AG04449 (cell line): ENCODE measurements at regions not wholly inside any gene's neighbourhood (a gene's known extent, or its start where the extent isn't known, plus 50 kb on each side); places are given as distances from the start of the nearest gene placed in this dataset.

Experiments
- CTCF ChIA-PET: fragments of 350-600 bp; formaldehyde crosslinking; extraction: SDS; loops from one replicate; lab custom pipeline; 2021; ENCODE audit warnings: antibody characterized with exemption; lab: Yijun Ruan, JAX
- POLR2A ChIA-PET: fragments of 400-600, 350-600 bp; formaldehyde crosslinking; extraction: SDS; loops from one replicate; lab custom pipeline; 2020; ENCODE audit warnings: antibody characterized with exemption, inconsistent platforms; lab: Yijun Ruan, JAX
- DNase-seq: peaks from one replicate; pipeline ENCODE4 v3.0.0-alpha.2; 2010; ENCODE audit warnings: low read depth, low spot score
- H3K4me3 ChIP-seq: 2 replicates; pipeline ENCODE4 v1.5.1; 2011; ENCODE audit warnings: low read depth, mild to moderate bottlenecking, control low read depth, low read length
- TF ChIP-seq, protein P1 (sequence below): IDR thresholded peaks from one replicate; pipeline ENCODE4 v1.5.1; 2011; ENCODE audit warnings: mild to moderate bottlenecking, moderate library complexity, low read length, control low read depth, inconsistent platforms; ENCODE audit not compliant: insufficient read depth; ENCODE audit errors: missing control alignments

DNA sequence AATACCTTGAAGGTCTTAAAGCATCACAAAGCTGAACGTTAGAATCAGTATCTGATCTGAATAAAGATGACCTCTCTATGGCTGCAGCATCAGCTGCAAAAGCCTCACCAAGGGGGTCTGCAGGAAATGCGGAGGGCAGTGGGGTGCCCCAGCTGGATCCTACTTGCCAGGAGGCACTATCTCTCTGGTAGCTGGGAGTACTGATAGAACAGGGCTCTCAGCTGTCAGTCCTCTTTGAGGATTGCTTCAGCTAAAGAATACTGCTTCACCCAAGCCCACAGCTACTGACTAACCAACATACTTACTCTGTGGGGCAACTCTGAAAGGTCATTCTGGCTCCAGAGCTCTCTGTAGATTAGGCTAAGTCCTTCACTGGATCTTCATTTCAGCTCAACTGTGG lies 112.5 kb upstream of the ZFP42 start:
- no peak overlapping the region for H3K4me3 ChIP-seq
- TF ChIP-seq, protein P1, sequence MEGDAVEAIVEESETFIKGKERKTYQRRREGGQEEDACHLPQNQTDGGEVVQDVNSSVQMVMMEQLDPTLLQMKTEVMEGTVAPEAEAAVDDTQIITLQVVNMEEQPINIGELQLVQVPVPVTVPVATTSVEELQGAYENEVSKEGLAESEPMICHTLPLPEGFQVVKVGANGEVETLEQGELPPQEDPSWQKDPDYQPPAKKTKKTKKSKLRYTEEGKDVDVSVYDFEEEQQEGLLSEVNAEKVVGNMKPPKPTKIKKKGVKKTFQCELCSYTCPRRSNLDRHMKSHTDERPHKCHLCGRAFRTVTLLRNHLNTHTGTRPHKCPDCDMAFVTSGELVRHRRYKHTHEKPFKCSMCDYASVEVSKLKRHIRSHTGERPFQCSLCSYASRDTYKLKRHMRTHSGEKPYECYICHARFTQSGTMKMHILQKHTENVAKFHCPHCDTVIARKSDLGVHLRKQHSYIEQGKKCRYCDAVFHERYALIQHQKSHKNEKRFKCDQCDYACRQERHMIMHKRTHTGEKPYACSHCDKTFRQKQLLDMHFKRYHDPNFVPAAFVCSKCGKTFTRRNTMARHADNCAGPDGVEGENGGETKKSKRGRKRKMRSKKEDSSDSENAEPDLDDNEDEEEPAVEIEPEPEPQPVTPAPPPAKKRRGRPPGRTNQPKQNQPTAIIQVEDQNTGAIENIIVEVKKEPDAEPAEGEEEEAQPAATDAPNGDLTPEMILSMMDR: no peak
- ChIA-PET POLR2A (interaction anchor here (0.6 kb wide), 1 partner anchor 877 kb away, joined by 3 read pairs; no protein-coding TSS in a partner anchor), CTCF (interaction anchor here (0.5 kb wide), 1 partner anchor 329 kb away, joined by 3 read pairs; no protein-coding TSS in a partner anchor)
- DNase-seq: no peak

DNA sequence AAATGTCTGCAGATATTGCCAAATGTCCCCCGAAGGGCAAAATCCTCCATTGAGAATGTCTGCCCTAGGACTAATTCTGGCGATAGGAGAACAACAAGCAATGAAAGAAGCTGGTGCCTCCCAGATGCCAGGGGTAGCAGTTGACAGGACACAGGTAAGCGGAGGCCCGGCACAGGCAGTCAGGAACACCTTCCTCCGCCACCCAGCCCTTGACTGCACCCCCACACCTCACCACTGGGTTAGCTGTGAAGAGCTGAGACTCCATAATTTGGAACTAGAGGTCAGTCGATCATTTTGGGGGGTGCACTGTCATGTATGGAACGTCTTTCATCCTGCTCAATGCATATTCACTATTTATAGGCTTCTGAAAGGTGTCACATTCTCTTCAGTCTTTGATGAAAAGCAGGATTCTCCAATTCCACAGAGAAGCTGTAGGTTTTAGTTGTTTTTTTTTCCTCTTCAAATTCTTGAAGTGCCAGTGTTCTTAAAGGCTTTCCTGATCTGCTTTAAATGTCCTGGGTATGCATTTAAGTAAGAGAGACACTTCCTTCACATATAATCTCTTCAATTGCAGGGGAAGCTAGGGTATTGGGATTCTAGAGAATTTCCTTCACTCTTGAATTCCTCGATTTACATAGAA lies 111.6 kb upstream of the ZFP42 start:
- TF ChIP-seq, protein P1: no peak
- CTCF ChIA-PET: interaction anchor here (0.5 kb wide), 1 partner anchor 328 kb away, joined by 3 read pairs; no protein-coding TSS in a partner anchor
- POLR2A ChIA-PET: no interaction called here
- H3K4me3 ChIP-seq: no peak overlapping the region
- DNase-seq: no peak

DNA sequence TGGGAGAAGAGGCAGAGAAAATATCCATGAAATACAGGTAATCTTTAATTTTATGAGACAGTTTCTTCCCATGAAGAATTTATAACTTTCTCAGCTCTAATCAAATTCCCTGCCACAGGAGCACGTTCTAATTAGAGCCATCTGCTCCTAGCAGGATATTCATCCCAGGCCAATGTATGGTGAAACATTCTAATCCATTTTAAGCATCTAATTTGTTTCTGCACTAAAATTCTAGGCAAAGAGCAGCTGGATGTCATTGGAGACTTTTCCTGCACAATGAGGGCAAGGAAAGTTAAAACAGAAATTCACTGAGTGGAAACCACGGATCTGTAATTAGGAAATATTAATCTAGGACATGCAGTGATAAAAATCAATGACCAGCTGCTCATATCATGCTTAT lies 107.7 kb upstream of the ZFP42 start:
- TF ChIP-seq, protein P1: no peak
- ChIA-PET CTCF (no interaction called here), POLR2A (no interaction called here)
- no peak for DNase-seq
- no peak overlapping the region for H3K4me3 ChIP-seq

DNA sequence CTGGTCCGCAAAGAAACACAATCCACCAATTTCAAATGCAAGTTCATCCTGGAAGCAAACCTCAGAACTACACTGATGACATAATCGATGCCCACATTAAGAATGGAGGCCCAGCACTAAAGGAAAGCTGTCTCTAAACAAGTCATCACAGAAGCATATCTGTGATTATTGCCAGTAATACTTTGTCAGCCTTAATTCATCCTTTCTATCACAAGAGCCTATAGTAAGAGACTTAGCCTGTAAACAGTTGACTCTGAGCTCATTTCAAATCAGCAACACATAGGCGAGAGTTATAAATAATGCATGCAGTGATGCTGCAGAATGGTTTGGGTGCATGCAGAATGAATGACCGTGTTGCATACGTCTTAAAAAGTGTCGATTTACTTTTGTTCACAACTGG lies 105.9 kb upstream of the ZFP42 start:
- no peak overlapping the region for H3K4me3 ChIP-seq
- DNase-seq: no peak
- TF ChIP-seq, protein P1: no peak
- ChIA-PET CTCF (no interaction called here), POLR2A (no interaction called here)

DNA sequence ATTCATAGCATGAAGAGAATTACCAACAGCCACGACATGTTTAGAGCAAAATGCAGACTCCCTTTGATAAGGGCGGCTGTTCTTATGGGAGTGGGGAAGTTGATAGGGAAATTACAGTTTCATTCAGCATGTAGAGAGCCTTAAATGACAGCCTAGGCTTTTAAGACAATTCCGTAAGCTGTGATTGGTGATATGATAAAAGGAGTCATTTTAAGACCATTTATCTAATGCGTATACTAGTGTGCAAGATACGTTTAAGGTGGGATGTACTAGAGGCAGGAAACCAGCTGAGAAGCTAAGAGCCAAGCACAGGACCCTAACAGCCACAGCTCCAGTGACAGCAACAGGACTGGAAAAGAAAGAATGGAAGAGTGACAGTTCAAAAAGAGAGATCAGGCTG lies 102.2 kb upstream of the ZFP42 start:
- CTCF ChIA-PET: no interaction called here
- POLR2A ChIA-PET: no interaction called here
- H3K4me3 ChIP-seq: no peak overlapping the region
- TF ChIP-seq, protein P1: no peak
- no peak for DNase-seq

DNA sequence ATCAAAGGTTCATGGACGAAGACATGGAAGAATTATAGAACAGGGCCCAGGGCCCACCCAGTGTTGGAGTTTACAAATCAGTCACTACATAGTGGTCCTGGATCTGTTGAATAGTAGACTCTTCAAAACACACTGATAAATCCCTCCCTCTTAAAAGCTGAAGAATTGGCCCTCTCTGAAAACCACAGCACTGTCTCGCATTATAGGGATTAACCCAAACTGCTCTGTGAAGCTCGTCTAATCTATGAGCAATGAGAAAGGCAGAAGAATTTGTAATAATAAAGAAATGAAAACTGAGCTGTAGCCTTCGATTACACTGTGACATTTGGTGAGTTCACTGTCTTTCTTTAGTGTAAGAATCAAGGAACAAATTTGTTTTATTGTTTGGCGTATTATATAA lies 92.5 kb upstream of the ZFP42 start:
- CTCF ChIA-PET: no interaction called here
- POLR2A ChIA-PET: interaction anchor here (0.6 kb wide), 1 partner anchor 236 kb away, joined by 4 read pairs; no protein-coding TSS in a partner anchor
- no peak overlapping the region for H3K4me3 ChIP-seq
- DNase-seq: no peak
- TF ChIP-seq, protein P1: no peak
